ENCODE measurements at regions not wholly inside any gene's neighbourhood (a gene's known extent, or its start where the extent isn't known, plus 50 kb on each side); places are given as distances from the start of the nearest gene placed in this dataset.

DNA sequence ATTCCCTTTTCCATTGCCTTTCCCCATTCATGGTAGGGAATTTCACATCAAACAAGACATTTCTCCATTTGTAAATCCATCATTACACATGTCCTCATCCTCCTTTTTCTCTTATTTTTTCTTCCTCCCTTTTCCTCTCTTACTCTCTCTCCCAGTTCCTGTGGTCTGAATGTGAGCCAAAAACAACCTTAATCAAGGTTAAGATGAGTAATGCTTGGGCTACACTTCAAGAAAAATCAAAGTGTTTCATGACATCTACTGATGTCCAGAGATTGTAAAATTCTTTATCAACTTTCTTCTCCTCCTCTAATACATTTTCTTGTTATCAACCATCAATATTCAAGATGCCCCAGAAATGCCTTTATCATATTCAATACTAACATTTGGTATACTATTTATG, 172.5 kb upstream of the PRNP start:
- H3K4me3 ChIP-seq (ENCODE audit: control extremely low read depth in 1 of 5, extremely low read depth in 1 of 5, insufficient read depth in 1 of 5, low read depth in 2 of 5, low read length in 4 of 5), result no peak overlapping the region
- no peaks in the 10 kb centered on the region for H4K20me1 ChIP-seq (ENCODE audit: control insufficient read depth, insufficient read depth, low read length, poor library complexity, severe bottlenecking)
- no peak overlapping the region for H3K9ac ChIP-seq (ENCODE audit: low read length)
- no peak overlapping the region for H2AFZ ChIP-seq (ENCODE audit: insufficient read depth, low read depth, low read length, poor library complexity, severe bottlenecking)
- no peak for DNase-seq
- peaks cover 0 to 3% (median 0%) of the 10 kb centered on the region in 4 experiments for H3K27me3 ChIP-seq (replicated peaks in 1 of 4; ENCODE audit: control extremely low read depth in 1 of 4, control insufficient read depth in 3 of 4, insufficient read depth in 4 of 4, low read length in 3 of 4)
- Mint-ChIP-seq H3K9me3 (ENCODE audit: insufficient read depth) (no peaks in the 10 kb centered on the region), H3K27me3 (peaks cover 40% of the 10 kb centered on the region), H3K4me1 (no peaks in the 10 kb centered on the region), H3K27ac (no peak overlapping the region), H3K4me3 (no peak overlapping the region)
- no peak overlapping the region for H3K4me2 ChIP-seq (replicated peaks; ENCODE audit: low read depth, low read length, poor library complexity, severe bottlenecking)
- H3K36me3 ChIP-seq (replicated peaks in 1 of 2; ENCODE audit: control extremely low read depth in 1 of 2, control insufficient read depth in 1 of 2, extremely low read depth in 1 of 2, insufficient read depth in 2 of 2, low read length in 1 of 2), result no peaks in the 10 kb centered on the region
- H3K79me2 ChIP-seq (ENCODE audit: control insufficient read depth, insufficient read depth, low read length), result no peaks in the 10 kb centered on the region
- intact Hi-C loops (cut with micrococcal nuclease), result no loop called here
- TF ChIP-seq, protein P1, sequence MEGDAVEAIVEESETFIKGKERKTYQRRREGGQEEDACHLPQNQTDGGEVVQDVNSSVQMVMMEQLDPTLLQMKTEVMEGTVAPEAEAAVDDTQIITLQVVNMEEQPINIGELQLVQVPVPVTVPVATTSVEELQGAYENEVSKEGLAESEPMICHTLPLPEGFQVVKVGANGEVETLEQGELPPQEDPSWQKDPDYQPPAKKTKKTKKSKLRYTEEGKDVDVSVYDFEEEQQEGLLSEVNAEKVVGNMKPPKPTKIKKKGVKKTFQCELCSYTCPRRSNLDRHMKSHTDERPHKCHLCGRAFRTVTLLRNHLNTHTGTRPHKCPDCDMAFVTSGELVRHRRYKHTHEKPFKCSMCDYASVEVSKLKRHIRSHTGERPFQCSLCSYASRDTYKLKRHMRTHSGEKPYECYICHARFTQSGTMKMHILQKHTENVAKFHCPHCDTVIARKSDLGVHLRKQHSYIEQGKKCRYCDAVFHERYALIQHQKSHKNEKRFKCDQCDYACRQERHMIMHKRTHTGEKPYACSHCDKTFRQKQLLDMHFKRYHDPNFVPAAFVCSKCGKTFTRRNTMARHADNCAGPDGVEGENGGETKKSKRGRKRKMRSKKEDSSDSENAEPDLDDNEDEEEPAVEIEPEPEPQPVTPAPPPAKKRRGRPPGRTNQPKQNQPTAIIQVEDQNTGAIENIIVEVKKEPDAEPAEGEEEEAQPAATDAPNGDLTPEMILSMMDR (IDR thresholded peaks at IDR 0.05), result no peak
- no peak for TF ChIP-seq EZH2 (IDR thresholded peaks at IDR 0.05; ENCODE audit: borderline replicate concordance, insufficient read depth, low read depth, low read length, poor library complexity, severe bottlenecking)
- no peak for ATAC-seq (ENCODE audit: low read depth)
- no peaks in the 10 kb centered on the region for H3K4me1 ChIP-seq (ENCODE audit: control insufficient read depth in 2 of 2, insufficient read depth in 2 of 2, low read length in 2 of 2)
- H3K27ac ChIP-seq (ENCODE audit: low read length in 2 of 2), result no peak overlapping the region
- ChIA-PET POLR2A (no interaction called here), CTCF (no interaction called here)
- H3K9me3 ChIP-seq (ENCODE audit: control extremely low read depth in 1 of 3, control insufficient read depth in 2 of 3, insufficient read depth in 1 of 3, low read length in 2 of 3), result peaks cover 0 to 5% (median 5%) of the 10 kb centered on the region in 3 donors

DNA sequence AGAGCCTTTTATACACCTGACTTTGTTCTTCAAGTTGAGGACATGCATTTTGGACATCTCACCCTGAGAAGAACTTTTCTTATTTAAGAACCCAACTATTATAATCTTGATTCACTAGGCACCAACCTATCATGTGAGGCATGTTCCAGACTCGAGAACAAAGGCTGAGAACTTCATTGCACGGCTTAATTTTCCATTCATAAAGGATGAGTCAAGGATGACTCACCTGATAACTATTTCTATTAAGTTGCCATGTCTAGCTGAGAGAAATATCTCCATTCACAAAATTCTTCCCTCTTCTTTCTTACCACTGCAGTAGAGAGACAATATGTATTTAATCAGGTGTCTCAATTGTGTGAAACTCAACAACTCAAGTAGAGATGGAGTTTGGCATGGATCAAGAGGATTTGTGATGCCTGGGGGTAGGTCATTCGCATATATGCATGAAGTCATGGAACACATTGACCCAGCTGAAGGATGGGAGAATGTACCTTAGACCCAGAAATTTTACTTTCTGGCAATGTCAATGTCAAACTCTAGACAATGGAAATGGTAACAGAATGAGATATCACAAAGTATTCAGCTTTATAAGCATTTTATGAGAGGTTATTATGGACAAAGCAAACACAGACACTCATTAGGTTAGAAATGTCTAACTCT, 173.2 kb upstream of the PRNP start:
- Histone ChIP-seq H3K4me3 (ENCODE audit: control extremely low read depth in 1 of 5, extremely low read depth in 1 of 5, insufficient read depth in 1 of 5, low read depth in 2 of 5, low read length in 4 of 5) (no peak overlapping the region), H3K4me2 (replicated peaks; ENCODE audit: low read depth, low read length, poor library complexity, severe bottlenecking) (no peak overlapping the region), H3K9me3 (ENCODE audit: control extremely low read depth in 1 of 3, control insufficient read depth in 2 of 3, insufficient read depth in 1 of 3, low read length in 2 of 3) (peaks cover 0 to 5% (median 5%) of the 10 kb centered on the region in 3 donors), H3K27ac (ENCODE audit: low read length in 2 of 2) (no peak overlapping the region), H3K4me1 (ENCODE audit: control insufficient read depth in 2 of 2, insufficient read depth in 2 of 2, low read length in 2 of 2) (no peaks in the 10 kb centered on the region), H3K9ac (ENCODE audit: low read length) (no peak overlapping the region), H3K36me3 (replicated peaks in 1 of 2; ENCODE audit: control extremely low read depth in 1 of 2, control insufficient read depth in 1 of 2, extremely low read depth in 1 of 2, insufficient read depth in 2 of 2, low read length in 1 of 2) (no peaks in the 10 kb centered on the region), H3K27me3 (replicated peaks in 1 of 4; ENCODE audit: control extremely low read depth in 1 of 4, control insufficient read depth in 3 of 4, insufficient read depth in 4 of 4, low read length in 3 of 4) (peaks cover 0 to 3% (median 0%) of the 10 kb centered on the region in 4 experiments), H3K79me2 (ENCODE audit: control insufficient read depth, insufficient read depth, low read length) (no peaks in the 10 kb centered on the region), H2AFZ (ENCODE audit: insufficient read depth, low read depth, low read length, poor library complexity, severe bottlenecking) (no peak overlapping the region), H4K20me1 (ENCODE audit: control insufficient read depth, insufficient read depth, low read length, poor library complexity, severe bottlenecking) (no peaks in the 10 kb centered on the region)
- no peaks in the 10 kb centered on the region for H3K4me1 Mint-ChIP-seq
- peaks cover 35% of the 10 kb centered on the region for H3K27me3 Mint-ChIP-seq
- WGBS (ENCODE audit: insufficient coverage), result no CpG with 5 or more reads among the region's 3 CpGs
- POLR2A ChIA-PET, result no interaction called here
- TF ChIP-seq, protein P1 (IDR thresholded peaks at IDR 0.05), result no peak
- no peak overlapping the region for H3K27ac Mint-ChIP-seq
- ATAC-seq (ENCODE audit: low read depth) (no peak), DNase-seq (no peak)
- intact Hi-C loops (cut with micrococcal nuclease), result no loop called here
- no peak overlapping the region for H3K4me3 Mint-ChIP-seq
- CTCF ChIA-PET, result no interaction called here
- H3K9me3 Mint-ChIP-seq (ENCODE audit: insufficient read depth), result no peaks in the 10 kb centered on the region

Measured in B cell (primary cell).